H9 (cell line): ENCODE measurements at regions not wholly inside any gene's neighbourhood (a gene's known extent, or its start where the extent isn't known, plus 50 kb on each side); places are given as distances from the start of the nearest gene placed in this dataset.

Experiments
- DNase-seq: peaks from one replicate; pipeline ENCODE4 v3.0.0-alpha.2; 2017
- H2AFZ ChIP-seq: one replicate; pipeline ENCODE4 v1.6.1; 2013; ENCODE audit warnings: mild to moderate bottlenecking, low read length, control low read depth, moderate library complexity
- H2AK5ac ChIP-seq: 2 replicates; pipeline ENCODE4 v1.6.1; 2013; ENCODE audit warnings: low read length, control low read depth, mixed read lengths; ENCODE audit not compliant: insufficient read length
- H2BK120ac ChIP-seq: one replicate; pipeline ENCODE4 v1.6.1; 2013; ENCODE audit warnings: low read depth, mild to moderate bottlenecking, low read length, control low read depth, inconsistent platforms; ENCODE audit not compliant: poor library complexity, severe bottlenecking
- H2BK12ac ChIP-seq: 2 replicates; pipeline ENCODE4 v1.6.1; 2013; ENCODE audit warnings: low read length, control low read depth, mixed read lengths, low read depth; ENCODE audit not compliant: insufficient read length
- H2BK15ac ChIP-seq: 2 replicates; pipeline ENCODE4 v1.6.1; 2013; ENCODE audit warnings: low read depth, low read length, control low read depth
- H2BK20ac ChIP-seq: one replicate; pipeline ENCODE4 v1.6.1; 2013; ENCODE audit warnings: low read depth, mild to moderate bottlenecking, low read length, control low read depth, inconsistent platforms; ENCODE audit not compliant: poor library complexity, severe bottlenecking
- H2BK5ac ChIP-seq: 2 replicates; pipeline ENCODE4 v1.6.1; 2013; ENCODE audit warnings: low read length, control low read depth, mixed read lengths; ENCODE audit not compliant: insufficient read length
- H3K14ac ChIP-seq: 2 replicates; pipeline ENCODE4 v1.6.1; 2013; ENCODE audit warnings: low read length, control low read depth; ENCODE audit not compliant: insufficient read depth
- H3K18ac ChIP-seq: 2 replicates; pipeline ENCODE4 v1.6.1; 2013; ENCODE audit warnings: low read depth, mild to moderate bottlenecking, mixed read lengths, low read length, control low read depth; ENCODE audit not compliant: insufficient read length
- H3K23ac ChIP-seq: 2 replicates; pipeline ENCODE4 v1.6.1; 2013; ENCODE audit warnings: low read length, control low read depth, mixed read lengths, low read depth; ENCODE audit not compliant: insufficient read length
- H3K23me2 ChIP-seq: 2 replicates; pipeline ENCODE4 v1.6.1; 2013; ENCODE audit warnings: low read depth, mild to moderate bottlenecking, mixed read lengths, low read length, control low read depth; ENCODE audit not compliant: insufficient read length, poor library complexity, severe bottlenecking
- H3K27ac ChIP-seq: 2 replicates; pipeline ENCODE4 v1.5.1; 2013; ENCODE audit warnings: low read length, control low read depth, mixed read lengths, low read depth; ENCODE audit not compliant: insufficient read length
- H3K27me3 ChIP-seq: 2 replicates; pipeline ENCODE4 v1.6.1; 2013; ENCODE audit warnings: low read length, control low read depth, inconsistent platforms; ENCODE audit not compliant: insufficient read depth
- H3K4ac ChIP-seq: 2 replicates; pipeline ENCODE4 v1.6.1; 2013; ENCODE audit warnings: low read depth, mild to moderate bottlenecking, control low read depth, inconsistent platforms, low read length, moderate library complexity
- H3K4me1 ChIP-seq: 2 replicates; pipeline ENCODE4 v1.6.1; 2013; ENCODE audit warnings: low read length, control low read depth, inconsistent platforms; ENCODE audit not compliant: insufficient read depth
- H3K4me2 ChIP-seq: 2 replicates; pipeline ENCODE4 v1.6.1; 2013; ENCODE audit warnings: low read length, control low read depth, mixed read lengths; ENCODE audit not compliant: insufficient read length, insufficient read depth
- H3K56ac ChIP-seq: 2 replicates; pipeline ENCODE4 v1.6.1; 2013; ENCODE audit warnings: low read depth, mild to moderate bottlenecking, mixed read lengths, low read length, control low read depth; ENCODE audit not compliant: insufficient read length
- H3K79me1 ChIP-seq: 2 replicates; pipeline ENCODE4 v1.6.1; 2013; ENCODE audit warnings: low read depth, mild to moderate bottlenecking, moderate library complexity, low read length, control low read depth, inconsistent platforms; ENCODE audit not compliant: insufficient read depth, poor library complexity, severe bottlenecking
- H3K79me2 ChIP-seq: 2 replicates; pipeline ENCODE4 v1.6.1; 2013; ENCODE audit warnings: low read length, control low read depth, inconsistent platforms; ENCODE audit not compliant: insufficient read depth
- H3K9ac ChIP-seq: 2 replicates; pipeline ENCODE4 v1.6.1; 2013; ENCODE audit warnings: low read length, control low read depth, mixed read lengths; ENCODE audit not compliant: insufficient read length; ENCODE audit errors: extremely low read depth
- H3K9me3 ChIP-seq: one replicate; pipeline ENCODE4 v1.6.1; 2013; ENCODE audit warnings: low read depth, low read length, inconsistent platforms; ENCODE audit not compliant: control insufficient read depth
- H3T11ph ChIP-seq: one replicate; pipeline ENCODE4 v1.6.1; 2013; ENCODE audit warnings: mild to moderate bottlenecking, low read length, control low read depth, inconsistent platforms
- H4K20me1 ChIP-seq: one replicate; pipeline ENCODE4 v1.6.1; 2013; ENCODE audit not compliant: control insufficient read depth, insufficient read length, insufficient read depth
- H4K5ac ChIP-seq: 2 replicates; pipeline ENCODE4 v1.6.1; 2013; ENCODE audit warnings: low read depth, mild to moderate bottlenecking, mixed read lengths, low read length, control low read depth; ENCODE audit not compliant: insufficient read length
- H4K8ac ChIP-seq: replicated peaks from 2 replicates; pipeline ENCODE4 v1.6.1; 2013; ENCODE audit warnings: low read length, control low read depth, mixed read lengths, low read depth; ENCODE audit not compliant: insufficient read length
- H4K91ac ChIP-seq: 2 replicates; pipeline ENCODE4 v1.6.1; 2013; ENCODE audit warnings: low read depth, mild to moderate bottlenecking, moderate library complexity, mixed read lengths, low read length, control low read depth; ENCODE audit not compliant: insufficient read length
- H3K27ac Mint-ChIP-seq, 3 experiments: 2 replicates in 2 of 3; 3 replicates in 1 of 3; pipeline ENCODE4 v1.8.0; 2020 to 2021; ENCODE audit warnings: mixed read lengths in 3 of 3, mild to moderate bottlenecking in 1 of 3, moderate library complexity in 1 of 3
- H3K27me3 Mint-ChIP-seq: 2 replicates; pipeline ENCODE4 v1.8.0; 2021; ENCODE audit warnings: low read depth, mild to moderate bottlenecking, moderate library complexity, mixed read lengths
- H3K36me3 Mint-ChIP-seq, 3 experiments: 2 replicates in 2 of 3; 3 replicates in 1 of 3; pipeline ENCODE4 v1.8.0; 2020 to 2021; ENCODE audit warnings: low read depth in 3 of 3, mixed read lengths in 3 of 3; ENCODE audit not compliant: insufficient read depth in 1 of 3
- H3K4me1 Mint-ChIP-seq, 2 experiments: 2 replicates each; pipeline ENCODE4 v1.8.0; 2020; ENCODE audit warnings: mixed read lengths in 2 of 2
- H3K4me3 Mint-ChIP-seq, 2 experiments: 2 replicates in 1 of 2; 3 replicates in 1 of 2; pipeline ENCODE4 v1.8.0; 2020 to 2021; ENCODE audit warnings: mild to moderate bottlenecking in 2 of 2, mixed read lengths in 2 of 2, moderate library complexity in 1 of 2
- H3K9me3 Mint-ChIP-seq, 2 experiments: 2 replicates in 1 of 2; 3 replicates in 1 of 2; pipeline ENCODE4 v1.8.0; 2020; ENCODE audit warnings: mild to moderate bottlenecking in 2 of 2, mixed read lengths in 2 of 2, moderate library complexity in 1 of 2
- WGBS: extraction: QIAGEN DNeasy Blood & Tissue Kit; methylation state at CpG from one replicate; pipeline ENCODE4 v1.1.7; 2013; ENCODE audit warnings: missing lambda C conversion rate, low lambda C conversion rate, mixed read lengths; ENCODE audit not compliant: insufficient read length; ENCODE audit errors: extremely low coverage; 5-methylcytosine and 5-hydroxymethylcytosine counted together
- TF ChIP-seq, protein P1 (sequence below): fragments of 200-600 bp; sonication (generic); conservative IDR thresholded peaks from 3 replicates; pipeline ENCODE4 v1.8.0; 2021; ENCODE audit warnings: antibody characterized with exemption, mild to moderate bottlenecking

- no peak overlapping the region for H3K14ac ChIP-seq
- WGBS, result no CpG with 5 or more reads among the region's 6 CpGs
- Mint-ChIP-seq H3K27ac (no peak overlapping the region), H3K4me1 (peaks cover 0 to 10% of the 10 kb centered on the region in 2 experiments; a peak in 2 of 4 replicates), H3K4me3 (no peak overlapping the region), H3K36me3 (peaks cover 0 to 12% (median 8%) of the 10 kb centered on the region in 3 experiments; a peak in 3 of 7 replicates), H3K9me3 (peaks cover 0 to 83% of the 10 kb centered on the region in 2 experiments; a peak in 3 of 5 replicates), H3K27me3 (peaks cover 13% of the 10 kb centered on the region)
- no peak overlapping the region for H2BK20ac ChIP-seq
- H4K8ac ChIP-seq, result no peak overlapping the region
- no peak overlapping the region for H2BK15ac ChIP-seq
- no peak overlapping the region for H3K9ac ChIP-seq
- no peaks in the 10 kb centered on the region for H3K79me1 ChIP-seq
- no peaks in the 10 kb centered on the region for H3K23me2 ChIP-seq
- no peak overlapping the region for H4K91ac ChIP-seq
- H3K27ac ChIP-seq, result no peak overlapping the region
- H3K4ac ChIP-seq, result no peak overlapping the region
- H2BK5ac ChIP-seq, result no peak overlapping the region
- H4K20me1 ChIP-seq, result no peaks in the 10 kb centered on the region
- no peak overlapping the region for H2AFZ ChIP-seq
- H3K4me1 ChIP-seq, result no peaks in the 10 kb centered on the region
- no peak overlapping the region for H3K4me2 ChIP-seq
- H4K5ac ChIP-seq, result no peak overlapping the region
- H3K56ac ChIP-seq, result no peak overlapping the region
- H2AK5ac ChIP-seq, result no peak overlapping the region
- TF ChIP-seq, protein P1, sequence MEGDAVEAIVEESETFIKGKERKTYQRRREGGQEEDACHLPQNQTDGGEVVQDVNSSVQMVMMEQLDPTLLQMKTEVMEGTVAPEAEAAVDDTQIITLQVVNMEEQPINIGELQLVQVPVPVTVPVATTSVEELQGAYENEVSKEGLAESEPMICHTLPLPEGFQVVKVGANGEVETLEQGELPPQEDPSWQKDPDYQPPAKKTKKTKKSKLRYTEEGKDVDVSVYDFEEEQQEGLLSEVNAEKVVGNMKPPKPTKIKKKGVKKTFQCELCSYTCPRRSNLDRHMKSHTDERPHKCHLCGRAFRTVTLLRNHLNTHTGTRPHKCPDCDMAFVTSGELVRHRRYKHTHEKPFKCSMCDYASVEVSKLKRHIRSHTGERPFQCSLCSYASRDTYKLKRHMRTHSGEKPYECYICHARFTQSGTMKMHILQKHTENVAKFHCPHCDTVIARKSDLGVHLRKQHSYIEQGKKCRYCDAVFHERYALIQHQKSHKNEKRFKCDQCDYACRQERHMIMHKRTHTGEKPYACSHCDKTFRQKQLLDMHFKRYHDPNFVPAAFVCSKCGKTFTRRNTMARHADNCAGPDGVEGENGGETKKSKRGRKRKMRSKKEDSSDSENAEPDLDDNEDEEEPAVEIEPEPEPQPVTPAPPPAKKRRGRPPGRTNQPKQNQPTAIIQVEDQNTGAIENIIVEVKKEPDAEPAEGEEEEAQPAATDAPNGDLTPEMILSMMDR, result no peak
- H3K79me2 ChIP-seq, result no peaks in the 10 kb centered on the region
- H3K9me3 ChIP-seq, result no peaks in the 10 kb centered on the region
- H3K23ac ChIP-seq, result no peak overlapping the region
- no peak overlapping the region for H2BK12ac ChIP-seq
- H3K18ac ChIP-seq, result no peak overlapping the region
- DNase-seq, result no peak
- H3T11ph ChIP-seq, result no peak overlapping the region
- H2BK120ac ChIP-seq, result no peak overlapping the region
- H3K27me3 ChIP-seq, result no peaks in the 10 kb centered on the region
Measured at GRCh38 chr22:47966316-47966715, 1203.9 kb downstream of the TBC1D22A start.
